WTC11 (cell line): ENCODE measurements at regions not wholly inside any gene's neighbourhood (a gene's known extent, or its start where the extent isn't known, plus 50 kb on each side); places are given as distances from the start of the nearest gene placed in this dataset.

Experiments used
- ATAC-seq: fragments of 200-7000 bp; cut with Tn5 transposase; 2 replicates; pipeline ENCODE4 v1.10.0; 2021; ENCODE audit warnings: mild to moderate bottlenecking, moderate library complexity
- CTCF ChIA-PET: fragments of 300-600 bp; sonication (Branson Sonifier 250); formaldehyde crosslinking; loops from one replicate; lab custom pipeline; 2021; ENCODE audit warnings: antibody characterized with exemption; lab: Charles Lee
- POLR2A ChIA-PET: fragments of 350-600 bp; sonication (Branson Sonifier 250); formaldehyde crosslinking; loops from one replicate; lab custom pipeline; 2021; ENCODE audit warnings: antibody characterized with exemption; lab: Charles Lee
- DNase-seq: peaks from one replicate; pipeline ENCODE4 v3.0.0; 2021; ENCODE audit warnings: low spot score
- H3K27ac Mint-ChIP-seq: 2 replicates; pipeline ENCODE4 v1.8.0; 2021; ENCODE audit warnings: mixed read lengths
- H3K27me3 Mint-ChIP-seq: 2 replicates; pipeline ENCODE4 v1.8.0; 2021; ENCODE audit warnings: low read depth, mild to moderate bottlenecking, moderate library complexity, mixed read lengths
- H3K36me3 Mint-ChIP-seq: 2 replicates; pipeline ENCODE4 v1.8.0; 2021; ENCODE audit warnings: mixed read lengths
- H3K4me1 Mint-ChIP-seq: 2 replicates; pipeline ENCODE4 v1.8.0; 2022; ENCODE audit warnings: mixed read lengths
- H3K4me3 Mint-ChIP-seq: 2 replicates; pipeline ENCODE4 v1.8.0; 2021; ENCODE audit warnings: mild to moderate bottlenecking, moderate library complexity, mixed read lengths
- H3K9me3 Mint-ChIP-seq: 2 replicates; pipeline ENCODE4 v1.8.0; 2021; ENCODE audit warnings: mixed read lengths
- ELF4 ChIP-seq: sonication (generic); formaldehyde crosslinking; IDR thresholded peaks from 2 replicates; pipeline ENCODE4 v1.8.1; 2022; ENCODE audit warnings: low read depth, mild to moderate bottlenecking, moderate library complexity, missing genetic modification reagents
- EMX1 ChIP-seq: fragments of 250-450 bp; sonication (Bioruptor Pico); IDR thresholded peaks from 2 replicates; pipeline ENCODE4 v1.8.0; 2021; ENCODE audit warnings: mild to moderate bottlenecking
- ESRRA ChIP-seq: sonication (generic); formaldehyde crosslinking; IDR thresholded peaks from 2 replicates; pipeline ENCODE4 v1.8.1; 2022; ENCODE audit warnings: mild to moderate bottlenecking, missing genetic modification reagents, borderline replicate concordance
- ETV6 ChIP-seq: sonication (generic); formaldehyde crosslinking; IDR thresholded peaks from 2 replicates; pipeline ENCODE4 v1.8.1; 2022; ENCODE audit warnings: mild to moderate bottlenecking, missing genetic modification reagents
- GRHL2 ChIP-seq: fragments of 250-450 bp; sonication (Bioruptor Pico); IDR thresholded peaks from 2 replicates; pipeline ENCODE4 v1.8.0; 2022; ENCODE audit warnings: mild to moderate bottlenecking, moderate library complexity; ENCODE audit not compliant: insufficient replicate concordance, severe bottlenecking
- MYBL2 ChIP-seq: sonication (generic); formaldehyde crosslinking; IDR thresholded peaks from 2 replicates; pipeline ENCODE4 v1.8.1; 2023; ENCODE audit warnings: mild to moderate bottlenecking, moderate library complexity, missing genetic modification reagents
- NFE2L1 ChIP-seq: sonication (generic); formaldehyde crosslinking; IDR thresholded peaks from 2 replicates; pipeline ENCODE4 v1.8.1; 2023; ENCODE audit warnings: missing genetic modification reagents
- SOX15 ChIP-seq: fragments of 250-450 bp; sonication (Bioruptor Pico); IDR thresholded peaks from 2 replicates; pipeline ENCODE4 v1.9.0; 2021; ENCODE audit warnings: mild to moderate bottlenecking
- SP1 ChIP-seq: sonication (generic); formaldehyde crosslinking; conservative IDR thresholded peaks from 2 replicates; pipeline ENCODE4 v1.8.1; 2022; ENCODE audit warnings: missing genetic modification reagents
- TEAD4 ChIP-seq: sonication (generic); formaldehyde crosslinking; IDR thresholded peaks from 2 replicates; pipeline ENCODE4 v1.8.0; 2022; ENCODE audit warnings: mild to moderate bottlenecking, missing genetic modification reagents
- TP53 ChIP-seq: sonication (generic); formaldehyde crosslinking; IDR thresholded peaks from 2 replicates; pipeline ENCODE4 v1.8.1; 2023; ENCODE audit warnings: mild to moderate bottlenecking, missing genetic modification reagents
- ZNF138 ChIP-seq: sonication (generic); formaldehyde crosslinking; conservative IDR thresholded peaks from 2 replicates; pipeline ENCODE4 v1.8.1; 2022; ENCODE audit warnings: mild to moderate bottlenecking, moderate library complexity, missing genetic modification reagents
- ZNF232 ChIP-seq: sonication (generic); formaldehyde crosslinking; IDR thresholded peaks from 2 replicates; pipeline ENCODE4 v1.8.0; 2022; ENCODE audit warnings: mild to moderate bottlenecking, missing genetic modification reagents
- ZNF263 ChIP-seq: sonication (generic); formaldehyde crosslinking; IDR thresholded peaks from 2 replicates; pipeline ENCODE4 v1.8.1; 2022; ENCODE audit warnings: low read depth, mild to moderate bottlenecking, moderate library complexity, missing genetic modification reagents
- ZNF423 ChIP-seq: fragments of 250-450 bp; sonication (Bioruptor Pico); IDR thresholded peaks from 2 replicates; pipeline ENCODE4 v2.1.2; 2022; ENCODE audit warnings: mild to moderate bottlenecking, moderate library complexity
- ZNF671 ChIP-seq: fragments of 250-450 bp; sonication (Bioruptor Pico); IDR thresholded peaks from 2 replicates; pipeline ENCODE4 v1.8.0; 2021; ENCODE audit warnings: mild to moderate bottlenecking
- TF ChIP-seq, protein P1 (sequence below): fragments of 250-450 bp; sonication (Bioruptor Pico); IDR thresholded peaks from 2 replicates; pipeline ENCODE4 v1.9.0; 2021; ENCODE audit warnings: mild to moderate bottlenecking
- TF ChIP-seq, protein P2 (sequence below): sonication (generic); formaldehyde crosslinking; IDR thresholded peaks from 2 replicates; pipeline ENCODE4 v1.8.1; 2023; ENCODE audit warnings: mild to moderate bottlenecking, missing genetic modification reagents, moderate library complexity
- TF ChIP-seq, protein P3 (sequence below): sonication (generic); formaldehyde crosslinking; IDR thresholded peaks from 2 replicates; pipeline ENCODE4 v1.8.1; 2023; ENCODE audit warnings: mild to moderate bottlenecking, missing genetic modification reagents
- TF ChIP-seq, protein P4 (sequence below): sonication (generic); formaldehyde crosslinking; IDR thresholded peaks from 2 replicates; pipeline ENCODE4 v1.8.0; 2022; ENCODE audit warnings: mild to moderate bottlenecking, missing genetic modification reagents

DNA sequence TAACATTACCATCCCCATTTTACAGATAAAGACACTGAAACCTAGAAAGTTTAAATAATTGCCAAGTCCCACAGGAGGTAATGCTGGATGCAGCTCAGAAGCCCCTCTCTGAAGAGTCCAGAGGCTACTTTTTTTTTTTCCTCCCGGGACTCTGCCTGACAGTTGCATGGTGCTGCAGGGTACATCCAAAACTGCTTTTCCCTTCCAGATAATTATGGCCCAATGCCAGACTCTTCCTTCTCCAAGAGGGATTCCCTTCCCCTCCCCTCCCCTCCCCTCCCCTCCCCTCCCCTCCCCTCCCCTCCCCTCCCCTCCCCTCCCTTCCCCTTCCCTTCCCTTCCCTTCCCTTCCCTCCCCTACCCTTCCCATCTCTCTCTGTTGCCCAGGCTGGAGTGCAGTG lies 122.9 kb downstream of the LSMEM1 start:
- Mint-ChIP-seq H3K4me1 (no peaks in the 10 kb centered on the region), H3K27me3 (no peaks in the 10 kb centered on the region), H3K9me3 (no peaks in the 10 kb centered on the region), H3K4me3 (no peak overlapping the region), H3K27ac (no peak overlapping the region), H3K36me3 (no peaks in the 10 kb centered on the region)
- CTCF ChIA-PET, result no interaction called here
- ATAC-seq, result no peak
- DNase-seq, result no peak
- no peak for TF ChIP-seq ESRRA
- TF ChIP-seq NFE2L1 (CRISPR knock-in tag), result no peak
- TF ChIP-seq EMX1 (CRISPR knock-in tag), result no peak
- no peak for TF ChIP-seq TEAD4 (CRISPR knock-in tag)
- no peak for TF ChIP-seq ZNF671
- no peak for TF ChIP-seq GRHL2 (CRISPR knock-in tag)
- TF ChIP-seq ZNF138 (CRISPR knock-in tag), result no peak
- TF ChIP-seq ETV6 (CRISPR knock-in tag), result no peak
- TF ChIP-seq SP1, result no peak
- TF ChIP-seq ZNF232 (CRISPR knock-in tag), result no peak
- TF ChIP-seq, protein P1, sequence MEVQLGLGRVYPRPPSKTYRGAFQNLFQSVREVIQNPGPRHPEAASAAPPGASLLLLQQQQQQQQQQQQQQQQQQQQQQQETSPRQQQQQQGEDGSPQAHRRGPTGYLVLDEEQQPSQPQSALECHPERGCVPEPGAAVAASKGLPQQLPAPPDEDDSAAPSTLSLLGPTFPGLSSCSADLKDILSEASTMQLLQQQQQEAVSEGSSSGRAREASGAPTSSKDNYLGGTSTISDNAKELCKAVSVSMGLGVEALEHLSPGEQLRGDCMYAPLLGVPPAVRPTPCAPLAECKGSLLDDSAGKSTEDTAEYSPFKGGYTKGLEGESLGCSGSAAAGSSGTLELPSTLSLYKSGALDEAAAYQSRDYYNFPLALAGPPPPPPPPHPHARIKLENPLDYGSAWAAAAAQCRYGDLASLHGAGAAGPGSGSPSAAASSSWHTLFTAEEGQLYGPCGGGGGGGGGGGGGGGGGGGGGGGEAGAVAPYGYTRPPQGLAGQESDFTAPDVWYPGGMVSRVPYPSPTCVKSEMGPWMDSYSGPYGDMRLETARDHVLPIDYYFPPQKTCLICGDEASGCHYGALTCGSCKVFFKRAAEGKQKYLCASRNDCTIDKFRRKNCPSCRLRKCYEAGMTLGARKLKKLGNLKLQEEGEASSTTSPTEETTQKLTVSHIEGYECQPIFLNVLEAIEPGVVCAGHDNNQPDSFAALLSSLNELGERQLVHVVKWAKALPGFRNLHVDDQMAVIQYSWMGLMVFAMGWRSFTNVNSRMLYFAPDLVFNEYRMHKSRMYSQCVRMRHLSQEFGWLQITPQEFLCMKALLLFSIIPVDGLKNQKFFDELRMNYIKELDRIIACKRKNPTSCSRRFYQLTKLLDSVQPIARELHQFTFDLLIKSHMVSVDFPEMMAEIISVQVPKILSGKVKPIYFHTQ (CRISPR knock-in tag), result no peak
- no peak for TF ChIP-seq ELF4 (CRISPR knock-in tag)
- no peak for TF ChIP-seq MYBL2 (CRISPR knock-in tag)
- TF ChIP-seq, protein P2, sequence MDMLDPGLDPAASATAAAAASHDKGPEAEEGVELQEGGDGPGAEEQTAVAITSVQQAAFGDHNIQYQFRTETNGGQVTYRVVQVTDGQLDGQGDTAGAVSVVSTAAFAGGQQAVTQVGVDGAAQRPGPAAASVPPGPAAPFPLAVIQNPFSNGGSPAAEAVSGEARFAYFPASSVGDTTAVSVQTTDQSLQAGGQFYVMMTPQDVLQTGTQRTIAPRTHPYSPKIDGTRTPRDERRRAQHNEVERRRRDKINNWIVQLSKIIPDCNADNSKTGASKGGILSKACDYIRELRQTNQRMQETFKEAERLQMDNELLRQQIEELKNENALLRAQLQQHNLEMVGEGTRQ (CRISPR knock-in tag), result no peak
- no peak for TF ChIP-seq TP53 (CRISPR knock-in tag)
- TF ChIP-seq, protein P3, sequence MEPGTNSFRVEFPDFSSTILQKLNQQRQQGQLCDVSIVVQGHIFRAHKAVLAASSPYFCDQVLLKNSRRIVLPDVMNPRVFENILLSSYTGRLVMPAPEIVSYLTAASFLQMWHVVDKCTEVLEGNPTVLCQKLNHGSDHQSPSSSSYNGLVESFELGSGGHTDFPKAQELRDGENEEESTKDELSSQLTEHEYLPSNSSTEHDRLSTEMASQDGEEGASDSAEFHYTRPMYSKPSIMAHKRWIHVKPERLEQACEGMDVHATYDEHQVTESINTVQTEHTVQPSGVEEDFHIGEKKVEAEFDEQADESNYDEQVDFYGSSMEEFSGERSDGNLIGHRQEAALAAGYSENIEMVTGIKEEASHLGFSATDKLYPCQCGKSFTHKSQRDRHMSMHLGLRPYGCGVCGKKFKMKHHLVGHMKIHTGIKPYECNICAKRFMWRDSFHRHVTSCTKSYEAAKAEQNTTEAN (CRISPR knock-in tag), result no peak
- TF ChIP-seq SOX15, result no peak
- TF ChIP-seq, protein P4, sequence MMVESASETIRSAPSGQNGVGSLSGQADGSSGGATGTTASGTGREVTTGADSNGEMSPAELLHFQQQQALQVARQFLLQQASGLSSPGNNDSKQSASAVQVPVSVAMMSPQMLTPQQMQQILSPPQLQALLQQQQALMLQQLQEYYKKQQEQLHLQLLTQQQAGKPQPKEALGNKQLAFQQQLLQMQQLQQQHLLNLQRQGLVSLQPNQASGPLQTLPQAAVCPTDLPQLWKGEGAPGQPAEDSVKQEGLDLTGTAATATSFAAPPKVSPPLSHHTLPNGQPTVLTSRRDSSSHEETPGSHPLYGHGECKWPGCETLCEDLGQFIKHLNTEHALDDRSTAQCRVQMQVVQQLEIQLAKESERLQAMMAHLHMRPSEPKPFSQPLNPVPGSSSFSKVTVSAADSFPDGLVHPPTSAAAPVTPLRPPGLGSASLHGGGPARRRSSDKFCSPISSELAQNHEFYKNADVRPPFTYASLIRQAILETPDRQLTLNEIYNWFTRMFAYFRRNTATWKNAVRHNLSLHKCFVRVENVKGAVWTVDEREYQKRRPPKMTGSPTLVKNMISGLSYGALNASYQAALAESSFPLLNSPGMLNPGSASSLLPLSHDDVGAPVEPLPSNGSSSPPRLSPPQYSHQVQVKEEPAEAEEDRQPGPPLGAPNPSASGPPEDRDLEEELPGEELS (CRISPR knock-in tag), result no peak
- POLR2A ChIA-PET, result interaction anchor here (0.6 kb wide), 1 partner anchor 288 kb away, joined by 3 read pairs; no protein-coding TSS in a partner anchor

DNA sequence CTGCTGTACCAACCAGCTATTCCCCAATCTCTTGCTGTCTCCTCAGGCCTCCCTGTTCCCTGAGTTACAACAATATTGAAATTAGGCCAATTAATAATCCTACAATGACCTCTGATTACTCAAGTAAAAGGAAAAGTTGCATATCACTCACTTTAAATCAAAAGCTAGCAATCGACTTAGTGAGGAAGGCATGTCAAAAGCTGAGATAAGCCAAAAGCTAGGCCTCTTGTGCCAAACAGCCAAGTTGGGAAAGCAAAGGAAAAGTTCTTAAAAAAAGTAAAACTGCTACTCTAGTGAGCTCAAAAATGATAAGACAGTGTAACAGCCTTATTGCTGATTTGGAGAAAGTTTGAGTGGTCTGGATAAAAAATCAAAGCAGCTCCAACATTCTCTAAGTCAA lies 129.8 kb downstream of the LSMEM1 start:
- Mint-ChIP-seq H3K27ac (no peak overlapping the region), H3K9me3 (no peaks in the 10 kb centered on the region), H3K36me3 (no peaks in the 10 kb centered on the region), H3K4me3 (no peak overlapping the region), H3K27me3 (no peaks in the 10 kb centered on the region), H3K4me1 (no peaks in the 10 kb centered on the region)
- CTCF ChIA-PET, result no interaction called here
- TF ChIP-seq ZNF423, result no peak
- TF ChIP-seq ZNF263 (CRISPR knock-in tag), result no peak
- POLR2A ChIA-PET, result no interaction called here
- DNase-seq (no peak), ATAC-seq (no peak)
